Eye (tissue), 1 donor: ENCODE measurements at regions not wholly inside any gene's neighbourhood (a gene's known extent, or its start where the extent isn't known, plus 50 kb on each side); places are given as distances from the start of the nearest gene placed in this dataset.
"Not testable (repeated sequence)": the region's sequence is repeated elsewhere in the genome, so short reads cannot be mapped to it uniquely, and the experiment has no call there.

ENCODE experiments used
- DNase-seq: peaks from one replicate; pipeline ENCODE4 v3.0.0-alpha.2; 2015

DNA sequence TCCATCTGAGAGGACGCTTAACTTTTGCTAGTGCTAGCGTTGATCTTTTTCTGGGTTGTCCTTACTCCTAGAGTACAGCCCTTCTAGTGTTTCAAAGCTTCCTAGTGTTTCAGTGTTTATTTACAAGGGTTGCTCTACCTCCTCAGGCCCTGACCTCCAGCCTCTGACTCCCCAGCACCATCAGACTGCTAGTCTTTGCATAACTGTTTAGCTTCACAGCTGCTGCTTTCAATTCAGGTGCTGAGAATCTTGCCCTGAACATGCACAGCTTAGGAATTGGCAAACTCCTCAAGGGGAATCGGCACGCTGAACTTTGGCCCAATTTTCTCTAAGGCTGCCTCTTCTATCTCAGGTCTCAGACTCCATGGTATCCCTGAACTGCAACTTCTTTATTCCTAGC lies 52.9 kb downstream of the OR52B4 start:
- not testable (repeated sequence) for DNase-seq

GRCh38 chr11:4277225-4277624 lies 91.0 kb downstream of the OR52B4 start:
- DNase-seq, result not testable (repeated sequence)

GRCh38 chr11:4251085-4251484 lies 117.1 kb downstream of the OR52B4 start:
- DNase-seq, result not testable (repeated sequence)

GRCh38 chr11:4249475-4249874 lies 118.7 kb downstream of the OR52B4 start:
- DNase-seq, result not testable (repeated sequence)

GRCh38 chr11:4237771-4238170 lies 130.4 kb downstream of the OR52B4 start:
- not testable (repeated sequence) for DNase-seq

- DNase-seq, result not testable (repeated sequence)
Measured at GRCh38 chr11:4218857-4219256, 124.3 kb downstream of the RRM1 start.

DNA sequence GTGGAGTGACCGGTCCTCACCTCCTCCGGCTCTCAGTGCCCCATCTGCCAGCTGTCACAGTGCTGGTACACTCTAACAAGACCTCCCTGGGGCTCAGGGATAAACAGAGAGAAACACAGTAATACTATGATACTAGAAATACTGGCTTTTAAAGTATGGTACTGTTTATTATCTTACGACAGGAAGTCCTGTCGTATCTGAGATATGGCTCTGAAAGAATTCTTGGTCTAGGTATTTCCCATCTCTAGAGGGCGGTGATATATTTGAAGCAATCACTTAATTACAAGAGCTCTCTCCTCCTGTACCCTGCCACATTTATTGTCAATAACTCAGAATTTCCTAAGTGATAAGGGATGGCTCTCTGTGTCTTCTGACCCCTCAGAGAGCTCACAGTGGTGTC lies 119.1 kb downstream of the RRM1 start:
- no peak for DNase-seq

DNA sequence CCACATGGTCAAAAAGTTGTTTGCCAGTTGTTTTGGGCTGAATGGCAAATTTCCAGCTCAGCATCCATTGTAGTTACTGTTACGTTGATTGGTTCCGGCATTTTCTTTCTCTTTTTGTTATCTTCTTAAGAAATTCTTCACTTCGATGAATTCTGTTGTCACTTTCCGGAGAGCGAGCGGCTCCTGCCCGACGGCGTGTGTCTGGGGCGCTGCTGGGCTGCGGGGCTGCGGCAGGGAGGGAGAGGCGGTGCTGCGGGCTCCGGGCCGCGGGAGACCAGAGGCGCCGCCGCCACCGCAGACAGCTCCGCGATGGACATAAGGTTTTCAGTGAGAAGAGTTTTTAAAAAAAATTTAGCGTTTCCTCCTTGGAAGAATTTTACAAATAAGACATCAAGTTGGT lies 117.4 kb downstream of the RRM1 start:
- DNase-seq, result peak; percentile 55

GRCh38 chr11:4203603-4204360 lies 109.2 kb downstream of the RRM1 start:
- DNase-seq, result no peak

GRCh38 chr11:4202749-4203148 lies 108.2 kb downstream of the RRM1 start:
- DNase-seq, result no peak

GRCh38 chr11:4197112-4197511 lies 102.5 kb downstream of the RRM1 start:
- DNase-seq, result no peak

DNA sequence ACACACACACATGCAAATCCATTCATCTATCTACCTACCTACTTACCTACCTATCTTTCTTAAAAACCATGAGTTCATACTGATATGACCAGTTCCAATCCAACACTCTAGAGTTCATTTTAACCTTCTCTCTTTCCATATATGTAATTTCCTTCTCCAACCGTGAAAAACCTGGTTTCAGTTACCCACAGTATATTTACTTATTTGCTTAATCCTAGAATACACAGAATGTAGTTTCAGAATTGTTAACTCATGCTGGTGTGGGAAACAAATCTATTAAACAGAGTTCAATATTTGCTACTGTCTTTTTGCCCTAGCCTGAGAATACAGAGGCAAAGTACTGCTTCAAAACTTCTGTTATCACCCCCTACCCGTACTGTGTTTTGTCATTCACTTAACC lies 101.3 kb downstream of the RRM1 start:
- DNase-seq, result no peak

- no peak for DNase-seq
Measured at GRCh38 chr11:4194889-4195288, 100.3 kb downstream of the RRM1 start.

- no peak for DNase-seq
Measured at GRCh38 chr11:4191031-4191571, 96.5 kb downstream of the RRM1 start.

- DNase-seq, result no peak
Measured at GRCh38 chr11:4190519-4190918, 95.9 kb downstream of the RRM1 start.

DNA sequence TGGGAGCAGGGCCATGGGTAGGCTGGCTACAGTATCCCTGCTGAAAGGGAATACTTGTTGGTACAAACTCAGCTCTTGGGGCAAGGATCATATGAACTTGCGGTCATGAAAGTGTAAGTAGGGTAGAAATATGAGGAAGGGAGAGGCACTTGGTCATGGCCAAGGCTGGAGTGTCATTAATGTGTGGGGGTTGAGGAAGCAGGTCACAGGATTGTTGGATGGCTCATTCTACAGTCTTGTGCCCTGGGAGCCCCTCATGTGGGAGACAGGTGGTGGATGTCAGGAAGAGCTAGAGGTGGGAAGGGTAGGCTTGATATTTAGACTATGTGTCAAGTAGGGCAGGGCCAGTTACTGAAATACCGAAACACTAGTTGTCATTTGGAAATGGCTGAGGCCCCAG lies 95.5 kb downstream of the RRM1 start:
- no peak for DNase-seq
